Left cardiac atrium (tissue), 4 donors: ENCODE measurements at regions not wholly inside any gene's neighbourhood (a gene's known extent, or its start where the extent isn't known, plus 50 kb on each side); places are given as distances from the start of the nearest gene placed in this dataset.
"Not testable (repeated sequence)": the region's sequence is repeated elsewhere in the genome, so short reads cannot be mapped to it uniquely, and the experiment has no call there.

Experiments
- ATAC-seq, 2 donors: fragments of 200-7000 bp; cut with Tn5 transposase; one replicate each; pipeline ENCODE4 v1.9.1; 2020; ENCODE audit warnings: mild to moderate bottlenecking in 2 of 2, moderate library complexity in 2 of 2
- DNase-seq: peaks from one replicate; pipeline ENCODE4 v3.0.0-alpha.2; 2020
- intact Hi-C, 2 donors: fragments of 100-400 bp; cut with DNase I; formaldehyde crosslinking; loops; one replicate each; pipeline versions ENCODE4 v1.14.1 to v1.15.1; 2022 to 2023
- donor health status: DM: no; HTN: yes; CAD: no.
- donor health status: DM: no; HTN: yes; CAD: no; lungs with severe emphysema.
- donor health status: DM: yes; HTN: yes; CAD: no.
- donor health status: Dilated cardiomyopathy.

DNA sequence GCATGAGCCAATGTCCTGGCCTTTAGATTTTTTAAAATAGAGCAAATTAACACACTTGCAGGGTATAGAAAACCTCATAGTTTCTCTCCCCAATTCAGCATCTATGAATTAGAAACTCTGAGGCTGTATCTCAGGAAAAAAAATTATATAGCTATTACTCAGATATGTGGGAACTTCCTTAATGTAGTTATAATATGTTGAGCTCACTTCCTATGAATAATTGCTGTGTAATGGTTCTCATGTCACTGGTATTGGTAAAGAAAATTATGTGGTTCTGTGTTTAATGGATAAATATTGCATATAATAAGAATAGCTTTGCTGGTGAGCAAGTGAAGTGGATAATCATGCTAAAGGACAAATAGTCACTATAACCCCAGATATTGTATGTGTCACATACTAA is 2019.8 kb downstream of the NCAM2 start:
- ATAC-seq (no peak), DNase-seq (no peak)
- intact Hi-C loops, result no loop called here

DNA sequence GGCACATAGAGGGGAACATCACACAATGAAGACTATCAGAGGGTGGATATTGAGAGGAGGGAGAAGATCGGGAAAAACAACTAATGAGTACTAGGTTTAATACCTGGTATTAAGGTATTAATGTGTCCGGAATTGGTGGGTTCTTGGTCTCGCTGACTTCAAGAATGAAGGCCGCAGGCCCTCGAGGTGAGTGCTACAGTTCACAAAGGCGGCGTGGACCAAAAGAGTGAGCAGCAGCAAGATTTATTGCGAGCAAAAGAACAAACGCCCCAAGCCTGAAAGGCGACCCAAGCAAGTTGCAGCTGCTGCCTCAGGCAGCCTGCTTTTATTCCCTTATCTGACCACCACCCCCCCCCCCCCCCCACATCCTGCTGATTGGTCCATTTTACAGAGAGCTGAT is 2022.8 kb downstream of the NCAM2 start:
- DNase-seq, result no peak
- intact Hi-C loops, result no loop called here
- no peak for ATAC-seq

DNA sequence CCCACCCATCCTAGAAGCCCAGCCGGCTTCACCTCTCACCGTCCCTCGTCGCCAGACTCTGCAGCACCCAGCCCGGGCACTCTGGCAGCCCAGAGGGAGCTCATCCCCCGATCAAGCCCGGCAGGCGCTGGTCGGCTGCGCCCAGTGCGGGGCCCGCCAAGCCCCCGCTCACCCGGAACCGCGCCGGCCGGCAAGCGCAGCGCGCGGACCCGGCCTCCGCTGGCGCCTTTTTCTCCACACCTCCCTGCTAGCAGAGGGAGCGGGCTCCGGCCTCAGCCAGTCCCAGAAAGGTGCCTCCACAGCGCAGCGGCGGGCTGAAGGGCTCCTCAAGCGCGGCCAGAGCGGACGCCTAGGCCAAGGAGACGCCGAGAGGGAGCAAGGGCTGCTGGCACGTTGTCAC is 2023.3 kb downstream of the NCAM2 start:
- intact Hi-C loops, result no loop called here
- ATAC-seq (no peak), DNase-seq (peak; percentile 11)

DNA sequence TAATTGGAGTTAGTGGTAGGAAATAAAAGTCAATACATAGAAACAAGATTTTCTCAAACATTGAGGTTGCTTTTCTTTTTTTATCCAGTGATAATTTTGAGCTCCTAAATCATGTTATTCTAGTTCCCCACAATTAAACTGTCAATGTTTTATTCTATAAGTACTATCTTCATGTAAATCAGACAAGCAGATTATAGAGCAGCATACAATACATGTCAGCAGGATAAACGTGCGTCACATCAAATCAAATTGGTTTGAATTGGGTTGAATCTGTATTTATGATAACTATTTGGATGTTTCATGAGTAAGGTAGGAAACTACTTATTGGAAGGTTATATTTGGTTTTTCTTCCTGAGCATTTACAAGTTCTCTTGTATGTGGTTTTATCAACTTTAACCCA is 2028.7 kb downstream of the NCAM2 start:
- no peak for ATAC-seq

DNA sequence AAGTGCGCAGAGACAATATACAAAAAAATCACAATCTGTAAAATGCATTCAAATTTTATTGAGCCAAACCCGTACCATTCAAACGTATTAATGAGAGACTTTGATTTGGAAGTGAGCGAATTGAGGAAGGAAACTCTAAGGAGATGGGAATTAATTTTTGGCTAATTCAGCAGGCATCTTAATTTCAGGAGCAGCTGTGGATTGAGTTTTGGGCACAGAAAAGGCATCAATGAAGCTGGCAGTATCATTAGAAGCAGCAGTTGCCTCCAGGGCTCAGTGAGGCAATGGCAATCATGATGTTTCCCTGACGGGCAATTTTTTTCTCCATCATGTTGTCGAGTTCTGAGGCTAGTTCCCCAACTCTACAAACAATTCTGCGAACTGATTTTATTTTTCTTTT is 2041.6 kb downstream of the NCAM2 start:
- ATAC-seq, result no peak
- intact Hi-C loops, result no loop called here
- DNase-seq, result no peak

More for the DNA sequence above, 2028.7 kb downstream of the NCAM2 start:
- no peak for DNase-seq
- intact Hi-C loops, result no loop called here

DNA sequence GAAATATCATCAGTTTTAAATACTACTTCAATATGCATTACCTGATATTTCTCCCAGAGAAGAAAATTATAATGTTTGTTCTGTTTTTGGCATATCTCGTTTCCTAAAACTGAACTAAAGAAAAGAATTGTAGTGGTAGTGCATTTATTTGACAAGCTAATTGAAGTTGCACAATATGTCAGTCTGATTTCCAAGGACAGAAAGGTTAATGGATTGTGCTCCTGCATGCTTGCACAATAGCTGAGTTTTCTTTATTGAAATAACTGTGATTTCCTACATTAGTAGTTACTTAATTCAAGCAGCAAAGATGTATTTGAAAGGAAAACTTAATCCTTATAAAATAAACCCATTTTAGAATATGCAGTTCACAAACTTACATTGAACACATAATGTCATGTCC is 2047.7 kb downstream of the NCAM2 start:
- intact Hi-C loops, result no loop called here
- DNase-seq, result no peak

DNA sequence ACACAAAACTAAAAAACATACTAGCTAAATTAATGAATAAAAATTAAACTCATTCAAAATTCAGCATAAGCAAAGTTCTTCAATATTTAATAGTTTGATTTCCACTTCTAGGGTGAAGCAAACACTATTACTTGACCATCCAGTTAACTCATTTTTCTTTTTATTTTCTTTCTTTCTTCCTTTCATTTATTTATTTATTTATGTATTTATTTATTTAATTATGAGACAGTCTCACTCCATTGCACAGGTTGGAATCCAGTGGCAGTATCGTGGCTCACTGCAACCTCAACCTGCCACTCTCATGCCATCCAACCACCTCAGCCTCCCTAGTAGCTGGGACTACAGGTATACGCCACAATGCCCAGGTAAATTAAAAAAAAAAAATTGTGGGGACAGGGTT is 2069.5 kb downstream of the NCAM2 start:
- intact Hi-C loops, result no loop called here
- DNase-seq (no peak), ATAC-seq (no peak)

More for the DNA sequence above, 2047.7 kb downstream of the NCAM2 start:
- no peak for ATAC-seq

DNA sequence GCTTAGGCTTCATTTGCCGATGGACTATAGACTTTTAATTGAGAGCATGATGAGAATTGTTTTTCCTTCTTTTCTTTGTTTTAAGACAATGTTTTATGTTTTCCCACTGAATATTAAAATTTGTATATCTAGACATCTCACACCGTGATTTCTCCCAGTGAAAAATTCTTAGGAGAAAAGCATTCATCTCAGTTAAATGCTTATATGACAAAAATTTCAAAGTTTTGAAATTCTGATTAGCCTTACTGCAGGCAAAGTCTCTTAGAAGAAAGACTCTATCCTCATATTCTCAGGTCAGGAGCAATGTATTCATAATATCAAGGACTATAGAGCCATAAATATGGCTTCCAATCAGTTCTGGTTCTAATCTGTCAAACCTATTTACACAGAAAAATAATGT is 2085.0 kb downstream of the NCAM2 start:
- intact Hi-C loops, result no loop called here
- ATAC-seq, result no peak

DNA sequence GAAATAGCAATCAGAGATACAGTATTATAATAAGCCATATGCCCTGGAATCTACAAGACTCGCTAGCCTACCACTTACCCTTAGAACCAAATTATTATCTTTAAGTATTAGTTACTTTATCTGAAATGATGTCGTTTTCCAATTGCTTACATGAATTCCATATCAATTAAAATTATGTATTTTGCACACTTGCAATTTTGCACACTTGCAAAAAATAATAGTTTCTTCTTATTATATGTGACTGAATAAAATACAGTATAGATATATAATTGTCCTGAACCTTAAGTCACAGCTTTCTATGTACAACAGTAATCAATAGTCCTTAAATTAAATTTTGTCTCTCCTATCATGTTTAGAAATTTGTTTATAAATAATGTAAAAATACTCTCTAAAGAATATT is 2095.1 kb downstream of the NCAM2 start:
- intact Hi-C loops, result no loop called here
- no peak for DNase-seq
- no peak for ATAC-seq

More for the DNA sequence above, 2085.0 kb downstream of the NCAM2 start:
- no peak for DNase-seq

DNA sequence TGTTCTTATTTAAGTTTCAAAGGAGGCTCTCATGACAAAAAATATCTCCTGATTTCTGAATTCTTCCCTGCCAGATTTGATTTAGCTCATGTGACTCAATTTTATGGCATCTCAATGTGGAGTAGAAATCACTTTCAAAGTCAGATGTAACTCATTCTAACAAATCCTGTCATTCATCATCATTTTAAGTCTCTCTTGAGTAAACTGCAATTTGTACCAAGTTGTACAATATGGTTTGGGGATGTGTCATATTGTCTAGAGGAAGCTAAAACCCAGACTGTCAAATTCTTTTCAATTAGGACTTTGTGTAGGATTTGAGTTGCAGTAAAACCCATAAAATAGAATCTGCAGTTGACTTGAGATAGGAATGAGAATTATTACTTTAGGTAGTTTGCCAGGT is 2101.0 kb downstream of the NCAM2 start:
- DNase-seq (no peak), ATAC-seq (no peak)
- intact Hi-C loops, result no loop called here

DNA sequence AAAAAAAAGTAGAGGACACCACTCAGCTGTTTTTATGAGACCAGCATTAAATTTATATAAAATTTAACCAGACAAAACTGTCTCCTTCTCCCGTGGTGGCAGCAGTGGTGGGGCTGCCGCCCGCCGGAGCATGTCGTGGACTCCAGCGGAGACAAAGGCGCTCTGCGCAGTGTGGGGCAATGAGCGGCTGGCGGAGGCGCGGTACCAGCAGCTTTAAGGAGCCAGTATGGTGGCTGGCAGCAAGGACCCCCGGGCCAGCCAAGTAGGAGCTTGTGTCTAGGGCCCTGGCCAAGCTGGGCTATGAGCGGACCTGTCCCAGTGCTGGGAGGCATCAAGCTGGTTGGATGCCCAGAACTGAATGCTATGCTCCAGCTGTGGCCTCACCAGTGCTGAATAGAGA is 2102.9 kb downstream of the NCAM2 start:
- ATAC-seq (no peak), DNase-seq (no peak)
- intact Hi-C loops, result no loop called here

DNA sequence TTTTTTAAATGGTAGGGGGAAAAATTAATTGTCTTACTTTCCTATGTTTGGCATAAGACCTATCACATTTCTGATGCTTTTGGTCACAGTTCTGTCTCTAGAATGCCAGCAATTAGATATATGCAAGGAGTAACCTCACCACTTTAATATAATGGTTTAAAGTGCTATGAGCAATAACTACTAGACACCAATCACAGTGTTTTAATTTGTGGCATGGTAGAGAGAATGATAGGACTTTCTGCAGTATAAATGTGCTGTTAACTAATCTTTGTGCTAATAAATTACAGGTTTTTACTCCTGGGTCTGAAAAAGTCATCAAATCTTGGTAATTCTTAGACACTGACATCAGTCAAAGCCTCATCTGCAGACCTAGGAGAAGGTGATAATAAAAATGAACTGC is 2110.3 kb downstream of the NCAM2 start:
- intact Hi-C loops, result no loop called here
- no peak for ATAC-seq
- DNase-seq, result no peak

DNA sequence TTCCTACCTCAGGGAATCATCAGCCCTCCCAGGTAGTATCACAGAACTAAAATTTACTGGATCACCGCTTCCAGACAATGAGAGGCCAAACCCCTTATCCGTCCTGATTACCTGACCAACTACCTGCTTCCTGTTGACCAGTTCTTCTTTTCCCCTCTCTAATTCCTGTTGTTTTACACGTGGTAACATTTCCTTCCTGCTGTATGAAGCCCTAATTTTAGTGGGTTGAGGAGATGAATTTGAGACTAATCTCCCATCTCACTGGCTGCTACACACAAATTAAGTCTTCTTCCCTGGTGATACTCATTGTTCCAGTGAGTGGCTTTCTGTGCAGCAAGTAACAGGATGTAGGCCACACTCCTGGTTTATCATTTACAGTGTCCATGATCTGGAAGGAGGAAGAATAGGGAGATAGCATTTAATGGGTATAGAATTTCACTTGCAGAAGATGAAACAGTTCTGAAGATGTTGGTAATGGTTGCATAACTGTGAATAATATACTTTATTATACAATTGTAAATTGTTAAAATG is 2112.9 kb downstream of the NCAM2 start:
- intact Hi-C loops, result no loop called here
- DNase-seq (no peak), ATAC-seq (no peak)

DNA sequence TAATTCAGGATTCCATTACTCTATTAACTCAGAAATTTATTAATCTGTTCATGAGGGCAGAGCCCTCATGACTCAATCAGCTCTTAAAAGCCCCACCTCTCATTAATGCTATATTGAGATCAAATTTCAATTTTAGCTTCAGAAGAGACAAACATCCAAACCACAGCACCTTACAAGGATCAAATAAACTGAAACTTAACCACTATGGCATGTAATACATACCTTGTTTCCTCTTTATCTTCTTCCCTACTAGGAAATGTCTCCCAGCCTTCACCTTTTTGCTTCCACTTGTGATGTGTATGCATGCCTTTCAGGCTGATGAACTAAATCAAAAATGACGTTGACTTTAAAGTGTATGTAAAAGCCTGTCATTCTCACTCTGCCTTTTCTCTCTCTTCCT is 2121.3 kb downstream of the NCAM2 start:
- intact Hi-C loops, result no loop called here
- ATAC-seq, result no peak
- no peak for DNase-seq

DNA sequence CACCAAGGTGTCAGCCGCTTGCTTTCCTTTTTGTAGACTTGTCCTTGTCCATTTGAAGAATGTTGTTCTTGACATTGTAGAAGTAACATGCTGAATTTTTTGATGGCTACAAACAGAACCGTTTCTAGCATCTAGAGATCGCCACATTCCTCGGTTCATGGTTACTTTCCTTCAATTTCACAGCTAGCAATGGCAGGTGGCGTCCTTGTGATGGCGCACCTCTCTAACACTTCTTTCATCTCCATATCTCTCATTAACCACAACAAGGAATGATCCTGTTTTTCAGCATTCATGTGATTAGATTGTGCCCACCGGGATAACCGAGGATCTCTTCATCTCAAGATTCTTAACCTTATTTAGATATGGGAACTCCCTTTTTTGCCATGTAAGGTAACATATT is 2129.8 kb downstream of the NCAM2 start:
- ATAC-seq (no peak), DNase-seq (no peak)
- intact Hi-C loops, result no loop called here

DNA sequence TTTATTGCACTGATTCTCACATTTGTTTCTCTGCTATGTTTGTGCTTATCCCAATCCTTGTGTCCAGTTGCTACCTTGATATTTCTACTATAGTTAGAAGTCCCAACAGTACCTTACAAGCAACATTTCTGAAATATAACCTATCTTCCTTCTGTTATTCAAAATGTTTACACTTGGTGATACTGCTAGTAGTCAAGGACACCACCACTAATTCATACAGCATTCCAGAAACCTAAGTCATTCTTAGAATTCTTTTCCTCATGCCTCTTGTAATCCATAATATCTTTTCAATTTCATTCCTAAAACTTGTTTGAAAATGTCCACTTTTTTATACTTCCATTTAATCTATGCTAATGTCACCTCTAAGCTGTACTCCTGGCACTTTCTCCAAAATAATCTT is 2132.1 kb downstream of the NCAM2 start:
- no peak for ATAC-seq
- intact Hi-C loops, result no loop called here
- DNase-seq, result no peak

DNA sequence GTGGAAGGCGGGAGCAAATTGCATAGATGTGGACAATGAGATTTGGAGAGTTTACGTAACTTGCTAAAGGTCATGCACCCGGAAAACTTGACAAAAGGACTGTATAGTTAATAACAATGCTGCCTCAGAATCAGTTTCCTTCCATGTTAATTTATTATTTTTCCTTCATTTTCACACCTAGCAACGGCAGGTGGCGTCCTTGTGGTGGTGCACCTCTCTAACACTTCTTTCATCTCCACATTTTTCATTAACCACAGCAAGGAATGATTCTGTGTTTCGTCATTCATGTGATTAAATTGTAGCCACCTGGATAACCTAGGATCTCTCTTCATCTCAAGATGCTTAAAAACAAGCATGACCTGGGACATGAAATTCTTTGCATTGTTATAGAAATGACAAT is 2133.0 kb downstream of the NCAM2 start:
- intact Hi-C loops, result no loop called here
- ATAC-seq (no peak), DNase-seq (no peak)

DNA sequence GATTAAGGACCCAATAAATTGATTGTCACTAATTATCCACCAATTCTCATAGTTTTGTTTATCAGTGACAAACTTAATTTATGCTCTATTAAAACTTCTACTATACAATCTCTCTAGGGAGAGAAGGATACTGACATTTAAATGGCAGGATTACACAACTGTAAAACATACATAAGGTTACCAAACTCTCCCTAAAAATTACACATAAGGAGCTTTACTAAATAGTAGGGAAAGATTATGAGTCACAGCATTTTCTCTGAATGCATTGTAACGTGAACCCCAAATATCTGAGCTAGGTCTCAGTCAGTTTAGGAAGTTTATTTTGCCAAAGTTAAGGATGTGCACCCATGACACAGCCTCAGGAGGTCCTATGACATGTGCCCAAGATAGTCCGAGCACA is 2140.6 kb downstream of the NCAM2 start:
- DNase-seq, result no peak
- no peak for ATAC-seq
- intact Hi-C loops, result no loop called here

DNA sequence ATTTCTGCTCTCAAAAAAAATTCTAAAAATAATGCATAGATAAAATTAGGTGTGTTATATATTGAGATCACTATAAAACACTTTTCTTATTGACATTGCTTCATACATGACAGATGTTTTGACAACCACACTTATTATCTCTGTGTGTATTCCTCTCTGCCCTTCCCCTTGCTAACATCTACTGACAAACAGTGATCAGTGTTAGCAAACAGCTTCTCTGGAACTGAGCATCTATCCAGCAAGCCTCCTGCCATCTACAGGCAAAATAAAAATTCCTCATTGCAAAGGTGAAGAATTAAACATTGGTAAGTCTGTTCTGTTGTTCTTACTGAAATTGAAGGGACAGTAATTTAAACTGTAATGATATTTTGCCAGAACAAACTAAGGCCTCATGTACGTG is 2153.9 kb downstream of the NCAM2 start:
- intact Hi-C loops, result no loop called here
- no peak for DNase-seq
- ATAC-seq, result no peak

DNA sequence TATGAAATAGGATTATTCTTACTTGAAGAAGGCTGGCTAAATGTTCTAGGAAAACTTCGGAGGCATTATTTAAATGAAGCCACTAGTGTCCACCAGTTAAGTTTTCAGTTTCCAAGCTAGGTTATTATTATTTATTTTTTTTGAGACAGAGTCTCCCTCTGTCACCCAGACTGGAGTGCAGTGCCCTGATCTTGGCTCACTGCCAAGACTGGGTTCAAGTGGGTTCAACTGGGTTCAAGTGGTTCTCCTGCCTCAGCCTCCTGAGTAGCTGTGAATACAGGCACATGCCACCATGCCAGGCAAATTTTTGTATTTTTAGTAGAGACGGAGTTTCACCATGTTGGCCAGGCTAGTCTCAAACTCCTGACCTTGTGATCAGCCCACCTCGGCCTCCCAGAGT is 2155.6 kb downstream of the NCAM2 start:
- not testable (repeated sequence) for DNase-seq, ATAC-seq

DNA sequence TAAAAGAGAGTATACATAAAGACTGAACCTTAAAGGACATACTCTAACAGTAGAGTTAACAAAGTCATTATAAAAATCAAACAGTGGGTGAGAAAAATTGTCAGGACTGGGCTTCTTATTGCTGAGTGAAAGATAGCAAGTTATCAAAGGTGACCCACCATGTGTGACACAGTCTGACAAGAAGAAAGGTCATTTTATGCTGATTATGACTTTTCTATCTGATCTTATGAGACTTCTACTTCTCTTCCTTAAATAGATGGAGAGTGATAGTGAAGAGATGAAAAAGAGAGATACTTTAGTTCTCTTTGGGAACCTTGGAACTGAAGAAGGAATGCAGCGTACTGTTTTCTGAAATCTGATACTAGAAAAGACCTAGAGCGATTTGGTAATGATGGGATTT is 2157.1 kb downstream of the NCAM2 start:
- intact Hi-C loops, result no loop called here
- ATAC-seq (no peak), DNase-seq (no peak)

More for the DNA sequence above, 2155.6 kb downstream of the NCAM2 start:
- intact Hi-C loops, result not testable (repeated sequence)

DNA sequence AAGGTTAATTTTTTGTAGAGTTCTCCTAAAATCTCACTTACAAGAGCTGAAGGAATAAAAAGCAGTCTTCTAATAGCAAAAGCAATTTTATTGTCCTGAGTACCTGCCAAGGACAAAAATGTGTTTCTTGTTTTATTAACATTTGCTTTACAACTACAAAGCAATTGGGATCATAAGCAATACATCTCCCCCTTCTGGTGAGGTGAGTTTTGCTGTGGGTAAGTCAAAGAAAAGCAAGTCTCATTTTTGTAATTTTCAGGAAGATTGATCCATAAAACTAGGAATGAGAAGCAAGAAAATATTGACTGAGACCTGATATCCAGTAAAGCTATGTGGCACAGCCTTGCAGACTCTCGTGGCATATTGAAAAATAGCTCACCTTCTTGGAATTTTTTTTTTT is 2162.7 kb downstream of the NCAM2 start:
- DNase-seq (no peak), ATAC-seq (no peak)
- intact Hi-C loops, result no loop called here
